ENCODE measurements at regions not wholly inside any gene's neighbourhood (a gene's known extent, or its start where the extent isn't known, plus 50 kb on each side); places are given as distances from the start of the nearest gene placed in this dataset.
"Not testable (repeated sequence)": the region's sequence is repeated elsewhere in the genome, so short reads cannot be mapped to it uniquely, and the experiment has no call there.

DNA sequence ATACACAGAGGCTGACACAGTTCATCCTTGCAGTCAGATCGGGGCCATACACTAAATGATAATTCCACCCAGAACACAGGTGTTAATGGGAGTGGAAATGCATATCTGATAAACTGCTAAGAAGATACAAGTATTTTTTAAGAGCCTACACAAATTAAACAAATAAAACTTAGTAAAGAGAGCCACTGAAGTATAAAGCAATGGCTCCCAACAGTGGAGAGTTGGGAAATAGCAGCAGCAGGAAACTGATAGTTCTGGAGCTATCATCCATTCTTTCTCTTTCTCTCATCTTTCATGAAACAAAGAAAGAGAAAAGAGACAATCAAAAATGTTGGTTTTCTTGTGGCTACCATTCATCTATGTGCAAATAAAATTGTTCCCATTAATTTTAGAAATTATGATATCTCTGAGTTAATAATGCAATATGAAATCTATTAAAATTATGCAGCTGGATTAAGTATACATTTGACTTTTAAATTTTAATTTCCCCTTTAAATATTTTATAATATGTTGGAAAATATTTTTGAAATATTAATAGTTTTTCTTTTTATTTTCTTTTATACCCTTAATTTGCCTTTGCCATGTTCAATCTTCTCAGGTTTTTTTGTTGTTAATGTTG, 120.8 kb downstream of the EMB start:
- Histone ChIP-seq H3K4me3 (no peak overlapping the region), H3K9me3 (no peaks in the 10 kb centered on the region), H3K36me3 (no peaks in the 10 kb centered on the region), H3K4me1 (no peaks in the 10 kb centered on the region), H3K27ac (no peak overlapping the region), H3K27me3 (no peaks in the 10 kb centered on the region)
- in situ Hi-C loops (cut with MboI; ENCODE audit: low sequenced_read_pairs in 4 of 4): no loop called here
- TF ChIP-seq, protein P1, sequence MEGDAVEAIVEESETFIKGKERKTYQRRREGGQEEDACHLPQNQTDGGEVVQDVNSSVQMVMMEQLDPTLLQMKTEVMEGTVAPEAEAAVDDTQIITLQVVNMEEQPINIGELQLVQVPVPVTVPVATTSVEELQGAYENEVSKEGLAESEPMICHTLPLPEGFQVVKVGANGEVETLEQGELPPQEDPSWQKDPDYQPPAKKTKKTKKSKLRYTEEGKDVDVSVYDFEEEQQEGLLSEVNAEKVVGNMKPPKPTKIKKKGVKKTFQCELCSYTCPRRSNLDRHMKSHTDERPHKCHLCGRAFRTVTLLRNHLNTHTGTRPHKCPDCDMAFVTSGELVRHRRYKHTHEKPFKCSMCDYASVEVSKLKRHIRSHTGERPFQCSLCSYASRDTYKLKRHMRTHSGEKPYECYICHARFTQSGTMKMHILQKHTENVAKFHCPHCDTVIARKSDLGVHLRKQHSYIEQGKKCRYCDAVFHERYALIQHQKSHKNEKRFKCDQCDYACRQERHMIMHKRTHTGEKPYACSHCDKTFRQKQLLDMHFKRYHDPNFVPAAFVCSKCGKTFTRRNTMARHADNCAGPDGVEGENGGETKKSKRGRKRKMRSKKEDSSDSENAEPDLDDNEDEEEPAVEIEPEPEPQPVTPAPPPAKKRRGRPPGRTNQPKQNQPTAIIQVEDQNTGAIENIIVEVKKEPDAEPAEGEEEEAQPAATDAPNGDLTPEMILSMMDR (IDR thresholded peaks at IDR 0.05 in 4 of 5, conservative IDR thresholded peaks at IDR 0.05 in 1 of 5): no peak
- no peak for TF ChIP-seq POLR2A (IDR thresholded peaks at IDR 0.05)
- ATAC-seq: no peak
- DNase-seq: no peak
- intact Hi-C loops (cut with DNase I; ENCODE audit: low total_unique reads): no loop called here

DNA sequence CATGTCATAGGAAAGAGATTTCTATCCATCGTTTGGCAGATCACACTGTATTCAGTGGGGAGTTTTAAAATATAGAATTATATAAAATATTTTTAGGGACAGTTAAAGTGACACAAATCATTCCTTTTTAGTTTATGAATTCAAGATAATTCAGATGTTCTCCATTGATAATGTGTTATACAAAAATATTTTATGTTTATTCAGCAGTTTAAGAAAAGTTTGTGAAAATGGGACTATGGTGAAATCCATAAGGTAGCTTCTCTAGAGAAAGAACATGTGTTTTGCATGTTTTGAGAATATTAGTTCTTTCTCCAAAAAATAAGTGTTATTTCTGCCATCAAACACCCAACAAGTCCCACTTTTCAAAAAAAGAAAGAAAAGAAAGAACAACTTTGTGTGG, 122.9 kb downstream of the EMB start:
- in situ Hi-C loops (cut with MboI; ENCODE audit: low sequenced_read_pairs in 4 of 4): no loop called here
- H3K36me3 ChIP-seq: no peaks in the 10 kb centered on the region
- no peaks in the 10 kb centered on the region for H3K27me3 ChIP-seq
- no peaks in the 10 kb centered on the region for H3K9me3 ChIP-seq
- ATAC-seq (no peak), DNase-seq (no peak)
- no peak overlapping the region for H3K4me3 ChIP-seq
- no peak for TF ChIP-seq POLR2A (IDR thresholded peaks at IDR 0.05)
- TF ChIP-seq, protein P1 (IDR thresholded peaks at IDR 0.05 in 4 of 5, conservative IDR thresholded peaks at IDR 0.05 in 1 of 5): no peak
- no peaks in the 10 kb centered on the region for H3K4me1 ChIP-seq
- no peak overlapping the region for H3K27ac ChIP-seq
- intact Hi-C loops (cut with DNase I; ENCODE audit: low total_unique reads): no loop called here

DNA sequence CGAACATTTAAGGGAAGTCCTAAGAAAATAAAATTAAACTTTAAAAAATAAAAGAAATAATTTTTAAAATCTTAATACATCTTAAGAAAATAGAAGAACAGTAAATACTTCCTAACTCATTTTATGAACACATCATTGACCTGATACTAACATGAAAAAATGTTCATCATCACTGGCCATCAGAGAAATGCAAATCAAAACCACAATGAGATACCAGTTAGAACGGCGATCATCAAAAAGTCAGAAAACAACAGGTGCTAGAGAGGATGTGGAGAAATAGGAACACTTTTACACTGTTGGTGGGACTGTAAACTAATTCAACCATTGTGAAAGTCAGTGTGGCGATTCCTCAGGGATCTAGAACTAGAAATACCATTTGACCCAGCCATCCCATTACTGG, 134.6 kb downstream of the EMB start:
- H3K36me3 ChIP-seq: not testable (repeated sequence)

DNA sequence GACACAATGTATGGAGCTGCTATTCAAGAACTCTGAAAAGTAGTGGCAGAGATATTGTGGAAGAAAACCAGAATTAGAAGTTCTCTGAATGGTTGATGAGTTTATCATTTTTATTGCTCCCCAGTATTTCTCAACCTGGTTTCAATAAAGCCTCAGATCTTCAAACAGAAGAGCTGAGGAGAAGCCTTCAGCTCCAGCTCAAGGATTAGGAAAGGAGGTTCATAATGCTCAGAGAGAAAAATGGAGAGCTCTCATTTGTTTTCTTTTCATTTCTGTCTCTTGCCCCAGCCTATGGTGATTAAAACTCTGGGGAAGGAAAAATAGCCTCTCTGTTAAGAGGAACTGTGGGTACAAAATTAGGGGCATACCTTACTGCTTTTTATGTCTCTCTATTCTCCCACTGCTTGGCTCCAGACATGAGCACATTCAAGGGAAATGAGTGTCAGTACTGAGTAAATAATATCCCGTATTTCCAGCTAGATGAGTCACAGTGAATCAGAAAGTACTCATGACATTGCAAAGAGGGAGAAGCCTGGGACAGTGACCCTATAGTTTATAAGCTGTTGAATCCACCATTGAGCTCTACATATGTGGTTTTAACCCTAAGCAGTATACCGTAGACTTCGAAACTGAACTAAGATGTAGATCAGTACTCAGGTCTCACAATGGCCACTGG, 138.1 kb downstream of the EMB start:
- Histone ChIP-seq H3K9me3 (no peaks in the 10 kb centered on the region), H3K27me3 (no peaks in the 10 kb centered on the region), H3K4me3 (no peak overlapping the region), H3K36me3 (no peaks in the 10 kb centered on the region), H3K27ac (no peak overlapping the region), H3K4me1 (no peaks in the 10 kb centered on the region)
- intact Hi-C loops (cut with DNase I; ENCODE audit: low total_unique reads): no loop called here
- DNase-seq (no peak), ATAC-seq (no peak)
- in situ Hi-C loops (cut with MboI; ENCODE audit: low sequenced_read_pairs in 4 of 4): no loop called here
- TF ChIP-seq POLR2A (IDR thresholded peaks at IDR 0.05): no peak
- TF ChIP-seq, protein P1 (IDR thresholded peaks at IDR 0.05 in 4 of 5, conservative IDR thresholded peaks at IDR 0.05 in 1 of 5): no peak

More for the DNA sequence above, 134.6 kb downstream of the EMB start:
- DNase-seq; H3K9me3 ChIP-seq; in situ Hi-C loops (cut with MboI; ENCODE audit: low sequenced_read_pairs in 4 of 4); H3K27ac ChIP-seq; ATAC-seq; H3K4me1 ChIP-seq; H3K4me3 ChIP-seq; intact Hi-C loops (cut with DNase I; ENCODE audit: low total_unique reads); H3K27me3 ChIP-seq: not testable (repeated sequence)

DNA sequence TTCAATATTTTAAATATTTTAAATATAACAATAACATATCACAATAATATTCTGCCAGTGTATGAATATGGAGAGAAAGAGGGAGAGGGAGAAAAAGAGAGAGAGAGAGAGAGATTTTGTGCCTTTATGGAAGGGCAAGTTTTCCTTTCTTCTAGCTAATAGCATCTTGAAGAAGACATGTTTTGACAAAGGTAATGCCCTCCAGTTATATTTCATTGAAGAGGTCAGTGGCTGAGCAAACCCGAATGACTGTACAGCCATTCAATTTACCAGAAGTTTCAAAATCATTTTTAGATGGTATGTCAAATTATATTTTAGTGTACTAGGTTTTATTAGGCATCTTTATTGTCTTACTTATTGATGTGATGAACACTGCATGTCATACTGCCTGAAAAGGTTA, 139.3 kb downstream of the EMB start:
- Histone ChIP-seq H3K36me3 (no peaks in the 10 kb centered on the region), H3K27ac (no peak overlapping the region), H3K4me3 (no peak overlapping the region), H3K4me1 (no peaks in the 10 kb centered on the region), H3K27me3 (no peaks in the 10 kb centered on the region), H3K9me3 (no peaks in the 10 kb centered on the region)
- in situ Hi-C loops (cut with MboI; ENCODE audit: low sequenced_read_pairs in 4 of 4) (no loop called here), intact Hi-C loops (cut with DNase I; ENCODE audit: low total_unique reads) (no loop called here)
- DNase-seq (no peak), ATAC-seq (no peak)
- TF ChIP-seq, protein P1 (IDR thresholded peaks at IDR 0.05 in 4 of 5, conservative IDR thresholded peaks at IDR 0.05 in 1 of 5): no peak
- no peak for TF ChIP-seq POLR2A (IDR thresholded peaks at IDR 0.05)

Measured in gastrocnemius medialis (tissue), 4 donors.